Choroid plexus epithelial cell (primary cell): ENCODE measurements at regions not wholly inside any gene's neighbourhood (a gene's known extent, or its start where the extent isn't known, plus 50 kb on each side); places are given as distances from the start of the nearest gene placed in this dataset.

Source experiments
- DNase-seq: peaks from one replicate; pipeline ENCODE4 v3.0.0-alpha.2; 2010; ENCODE audit warnings: low read depth
- H3K4me3 ChIP-seq: 2 replicates; pipeline ENCODE4 v1.5.1; 2011; ENCODE audit warnings: low read depth, mild to moderate bottlenecking, control low read depth, low read length, moderate library complexity
- TF ChIP-seq, protein P1 (sequence below): conservative IDR thresholded peaks from 2 replicates; pipeline ENCODE4 v1.5.1; 2011; ENCODE audit warnings: low read depth, mild to moderate bottlenecking, control low read depth, inconsistent platforms, low read length, moderate library complexity

DNA sequence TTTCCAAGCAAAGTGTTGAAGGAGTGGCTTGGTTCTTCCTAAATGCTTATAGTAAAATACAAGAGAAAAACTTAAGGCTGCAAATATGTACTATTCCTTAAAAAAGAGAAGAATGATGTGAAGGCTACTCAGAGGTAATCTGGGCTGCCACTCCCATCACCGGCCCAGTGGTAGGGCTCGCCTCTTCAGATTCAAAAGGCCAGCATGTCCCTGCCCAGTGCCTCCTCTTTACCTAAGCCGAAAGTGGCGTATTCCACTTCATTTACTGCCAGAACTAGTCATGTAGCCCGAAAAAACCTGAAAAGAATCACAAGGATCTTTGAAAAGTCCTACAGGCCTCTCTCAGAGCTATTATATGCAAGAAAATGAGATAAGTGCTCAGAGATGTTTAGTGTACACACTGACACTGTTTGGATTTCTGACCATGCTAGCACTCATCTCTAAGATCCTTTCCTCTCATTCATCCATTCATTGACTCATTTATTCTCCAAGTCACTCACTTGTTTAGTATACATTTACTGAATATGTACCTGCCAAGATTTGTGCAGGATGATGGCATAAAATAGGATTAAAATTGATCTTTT is 373.3 kb upstream of the THBS1 start:
- DNase-seq = no peak
- TF ChIP-seq, protein P1, sequence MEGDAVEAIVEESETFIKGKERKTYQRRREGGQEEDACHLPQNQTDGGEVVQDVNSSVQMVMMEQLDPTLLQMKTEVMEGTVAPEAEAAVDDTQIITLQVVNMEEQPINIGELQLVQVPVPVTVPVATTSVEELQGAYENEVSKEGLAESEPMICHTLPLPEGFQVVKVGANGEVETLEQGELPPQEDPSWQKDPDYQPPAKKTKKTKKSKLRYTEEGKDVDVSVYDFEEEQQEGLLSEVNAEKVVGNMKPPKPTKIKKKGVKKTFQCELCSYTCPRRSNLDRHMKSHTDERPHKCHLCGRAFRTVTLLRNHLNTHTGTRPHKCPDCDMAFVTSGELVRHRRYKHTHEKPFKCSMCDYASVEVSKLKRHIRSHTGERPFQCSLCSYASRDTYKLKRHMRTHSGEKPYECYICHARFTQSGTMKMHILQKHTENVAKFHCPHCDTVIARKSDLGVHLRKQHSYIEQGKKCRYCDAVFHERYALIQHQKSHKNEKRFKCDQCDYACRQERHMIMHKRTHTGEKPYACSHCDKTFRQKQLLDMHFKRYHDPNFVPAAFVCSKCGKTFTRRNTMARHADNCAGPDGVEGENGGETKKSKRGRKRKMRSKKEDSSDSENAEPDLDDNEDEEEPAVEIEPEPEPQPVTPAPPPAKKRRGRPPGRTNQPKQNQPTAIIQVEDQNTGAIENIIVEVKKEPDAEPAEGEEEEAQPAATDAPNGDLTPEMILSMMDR = no peak
- H3K4me3 ChIP-seq = no peak overlapping the region

DNA sequence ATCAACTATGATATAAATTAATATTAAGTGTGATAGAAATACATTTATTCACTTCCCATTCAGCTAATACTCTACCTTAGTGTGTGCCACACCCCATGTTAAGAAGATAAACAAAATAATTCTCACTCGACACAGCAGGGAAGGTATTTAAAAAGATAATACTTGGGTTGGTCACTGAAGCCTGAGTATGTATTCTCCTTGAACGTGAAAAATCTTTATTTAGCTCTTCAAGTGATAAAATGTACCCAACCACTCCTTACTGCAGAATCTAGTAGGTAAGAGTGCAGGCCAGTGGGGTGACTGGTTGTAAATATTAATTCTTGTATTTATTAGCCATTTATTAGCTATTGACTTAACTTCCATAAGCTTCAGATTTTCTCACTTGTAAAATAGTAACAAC is 372.7 kb upstream of the THBS1 start:
- TF ChIP-seq, protein P1 = no peak
- no peak overlapping the region for H3K4me3 ChIP-seq
- no peak for DNase-seq

DNA sequence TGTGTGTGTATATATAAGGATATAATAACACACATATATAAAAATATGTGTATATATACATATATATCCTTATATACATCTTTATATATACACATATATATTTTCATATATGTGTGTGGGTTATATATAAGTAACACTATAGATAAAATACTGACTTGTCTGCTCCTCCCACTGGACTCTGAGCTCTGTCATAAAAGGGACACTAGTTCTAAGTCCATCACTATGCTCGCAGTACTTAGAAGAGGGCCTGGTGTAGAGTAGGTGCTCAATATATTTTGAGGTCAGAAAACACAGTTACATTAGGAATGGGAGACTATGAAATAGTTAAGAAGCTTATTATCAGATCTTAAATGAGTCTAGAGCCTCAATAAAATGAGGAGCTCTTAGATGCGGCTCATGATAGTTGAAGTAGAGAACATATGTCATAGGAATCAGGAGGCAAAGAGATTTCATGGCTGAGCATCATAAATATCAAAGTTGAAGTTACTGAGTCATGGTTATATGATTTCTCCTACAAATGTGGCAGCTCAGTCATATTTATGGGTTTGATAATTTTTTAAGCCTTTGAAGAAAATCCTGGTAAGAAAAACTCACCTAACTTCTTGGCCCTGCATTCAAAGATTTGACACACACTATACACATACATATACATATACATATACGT is 371.2 kb upstream of the THBS1 start:
- H3K4me3 ChIP-seq = no peak overlapping the region
- TF ChIP-seq, protein P1 = no peak
- no peak for DNase-seq

DNA sequence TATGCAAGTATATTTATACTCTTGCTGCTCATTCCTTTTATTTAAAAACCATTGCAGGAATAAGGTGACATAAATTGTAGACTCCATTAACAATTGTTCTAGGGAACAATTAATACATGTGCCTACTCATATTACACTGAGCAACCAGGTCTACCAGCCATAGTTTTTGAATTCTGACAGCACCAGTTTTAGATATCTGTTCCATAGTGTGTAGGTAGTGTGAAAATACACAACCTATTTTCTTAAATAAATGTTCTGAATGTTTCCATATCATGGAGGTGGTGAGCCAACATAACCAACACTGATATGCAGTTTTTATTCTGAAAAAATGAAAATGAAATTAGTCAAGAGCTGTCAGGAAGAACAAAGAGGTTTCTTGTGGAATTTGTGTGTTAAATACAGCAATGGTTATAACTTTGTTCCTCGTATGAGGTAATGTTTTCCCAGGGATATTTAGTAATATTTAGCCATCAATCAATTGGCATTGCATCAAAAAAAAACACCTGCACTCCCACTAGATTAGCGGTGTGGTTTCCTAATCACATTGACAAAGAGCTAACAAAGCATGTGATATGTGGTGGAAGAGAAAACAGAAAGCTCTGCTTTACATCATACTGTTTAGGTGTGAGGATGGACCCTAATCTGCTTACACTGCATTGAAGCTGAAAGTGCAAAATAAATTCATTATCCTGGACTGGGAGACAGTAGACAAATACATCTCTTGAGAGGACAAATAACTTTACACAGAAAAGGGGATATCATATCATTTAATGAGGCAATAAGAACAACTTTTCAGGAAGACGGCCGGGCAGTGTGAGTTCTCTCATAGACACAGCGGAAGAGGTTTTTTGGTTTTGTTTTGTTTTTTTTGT is 369.5 kb upstream of the THBS1 start:
- TF ChIP-seq, protein P1 = no peak
- no peak for DNase-seq

DNA sequence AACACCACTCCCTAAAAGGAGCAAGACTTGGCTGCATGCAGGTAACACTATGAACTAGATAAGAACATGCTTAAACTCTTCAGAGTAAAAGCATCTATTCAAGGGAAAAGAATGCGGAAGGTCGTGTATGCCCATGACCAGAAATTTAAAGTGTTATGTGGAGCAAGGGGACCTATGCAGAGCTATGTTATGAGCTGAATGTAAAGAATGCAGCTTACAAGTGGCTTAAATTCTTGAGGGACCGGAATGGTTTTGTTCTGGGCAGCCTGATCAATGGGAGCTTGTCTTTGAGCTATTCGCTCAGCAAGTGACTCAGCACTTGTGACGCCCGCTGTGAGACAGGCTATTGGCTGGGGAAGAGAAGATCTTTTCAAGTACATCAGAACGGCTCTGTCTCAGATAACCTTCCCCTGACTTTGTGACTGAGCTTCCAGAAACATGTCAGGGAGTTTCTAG is 367.5 kb upstream of the THBS1 start:
- TF ChIP-seq, protein P1 = no peak
- no peak overlapping the region for H3K4me3 ChIP-seq
- peak; percentile 96 for DNase-seq

More for the DNA sequence above, 369.5 kb upstream of the THBS1 start:
- H3K4me3 ChIP-seq = no peak overlapping the region

DNA sequence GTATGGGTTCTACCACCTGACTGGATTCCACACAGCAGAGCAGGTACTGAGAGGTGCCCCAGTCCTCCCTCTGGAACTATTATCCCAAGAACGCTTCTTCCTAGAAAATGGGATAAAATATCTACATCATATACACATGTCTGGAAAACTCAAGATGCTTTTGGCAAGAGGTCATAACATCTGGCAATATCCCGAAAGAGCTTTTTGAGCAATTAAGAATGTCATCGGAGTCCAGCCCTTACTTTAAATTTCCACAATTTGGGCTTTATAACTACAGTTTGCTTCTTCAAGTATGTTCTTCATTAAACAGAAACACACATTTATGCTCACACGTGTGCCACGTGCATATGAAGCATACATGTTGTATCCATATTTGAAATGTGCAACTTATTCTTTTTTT is 365.9 kb upstream of the THBS1 start:
- DNase-seq = no peak
- TF ChIP-seq, protein P1 = no peak
- no peak overlapping the region for H3K4me3 ChIP-seq
